Sciatic nerve (tissue), 2 donors: ENCODE measurements at regions not wholly inside any gene's neighbourhood (a gene's known extent, or its start where the extent isn't known, plus 50 kb on each side); places are given as distances from the start of the nearest gene placed in this dataset.

Experiments
- ATAC-seq: fragments of 200-7000 bp; cut with Tn5 transposase; one replicate; pipeline ENCODE4 v1.9.1; 2020; ENCODE audit warnings: mild to moderate bottlenecking, moderate library complexity
- DNase-seq: peaks from one replicate; pipeline ENCODE4 v3.0.0-alpha.2; 2020; ENCODE audit warnings: low spot score
- intact Hi-C: fragments of 100-400 bp; cut with DNase I; formaldehyde crosslinking; loops from one replicate; pipeline ENCODE4 v1.14.2; 2022
- donor health status: DM: no; HTN: no; CAD: no.
- donor health status: DM: no; HTN: no; CAD: no.

GRCh38 chr10:106520698-106521097 lies 643.8 kb downstream of the SORCS1 start:
- DNase-seq, result no peak
- intact Hi-C loops, result no loop called here
- ATAC-seq, result no peak

- intact Hi-C loops, result no loop called here
- ATAC-seq (no peak), DNase-seq (no peak)
Observed at GRCh38 chr10:106519376-106520030, 645.0 kb downstream of the SORCS1 start.

- intact Hi-C loops, result no loop called here
- no peak for ATAC-seq
- no peak for DNase-seq
Observed at GRCh38 chr10:106515206-106515790, 649.2 kb downstream of the SORCS1 start.

- ATAC-seq (peak; percentile 83), DNase-seq (no peak)
- intact Hi-C loops, result no loop called here
Observed at GRCh38 chr10:106513352-106513771, 651.1 kb downstream of the SORCS1 start.

- ATAC-seq (no peak), DNase-seq (no peak)
- intact Hi-C loops, result no loop called here
Observed at GRCh38 chr10:106511917-106512316, 652.6 kb downstream of the SORCS1 start.

GRCh38 chr10:106508950-106509349 lies 655.6 kb downstream of the SORCS1 start:
- DNase-seq (no peak), ATAC-seq (no peak)
- intact Hi-C loops, result no loop called here

GRCh38 chr10:106506526-106507283 lies 657.8 kb downstream of the SORCS1 start:
- intact Hi-C loops, result no loop called here
- DNase-seq, result no peak
- no peak for ATAC-seq

- DNase-seq, result no peak
- ATAC-seq, result no peak
- intact Hi-C loops, result no loop called here
Observed at GRCh38 chr10:106504536-106504935, 660.0 kb downstream of the SORCS1 start.

GRCh38 chr10:106502641-106503040 lies 661.9 kb downstream of the SORCS1 start:
- no peak for DNase-seq
- ATAC-seq, result no peak
- intact Hi-C loops, result no loop called here

GRCh38 chr10:106500925-106501525 lies 663.5 kb downstream of the SORCS1 start:
- ATAC-seq, result no peak
- DNase-seq, result no peak
- intact Hi-C loops, result no loop called here

- no peak for DNase-seq
- intact Hi-C loops, result no loop called here
Observed at GRCh38 chr10:106500041-106500924, 664.2 kb downstream of the SORCS1 start.

GRCh38 chr10:106499448-106499847 lies 665.1 kb downstream of the SORCS1 start:
- DNase-seq (no peak), ATAC-seq (no peak)
- intact Hi-C loops, result no loop called here

More at GRCh38 chr10:106500041-106500924, 664.2 kb downstream of the SORCS1 start:
- ATAC-seq, result no peak

- ATAC-seq (no peak), DNase-seq (no peak)
- intact Hi-C loops, result no loop called here
Observed at GRCh38 chr10:106498675-106499074, 665.8 kb downstream of the SORCS1 start.

GRCh38 chr10:106495931-106496330 lies 668.6 kb downstream of the SORCS1 start:
- ATAC-seq (no peak), DNase-seq (no peak)
- intact Hi-C loops, result no loop called here

- ATAC-seq (no peak), DNase-seq (no peak)
- intact Hi-C loops, result no loop called here
Observed at GRCh38 chr10:106493751-106494150, 670.8 kb downstream of the SORCS1 start.

- ATAC-seq (no peak), DNase-seq (no peak)
- intact Hi-C loops, result no loop called here
Observed at GRCh38 chr10:106493226-106493625, 671.3 kb downstream of the SORCS1 start.

- no peak for DNase-seq
- no peak for ATAC-seq
- intact Hi-C loops, result no loop called here
Observed at GRCh38 chr10:106487726-106488125, 676.8 kb downstream of the SORCS1 start.

- DNase-seq (no peak), ATAC-seq (no peak)
- intact Hi-C loops, result no loop called here
Observed at GRCh38 chr10:106481598-106482275, 682.8 kb downstream of the SORCS1 start.
